ENCODE measurements at regions not wholly inside any gene's neighbourhood (a gene's known extent, or its start where the extent isn't known, plus 50 kb on each side); places are given as distances from the start of the nearest gene placed in this dataset.

- TF ChIP-seq POLR2A (IDR thresholded peaks at IDR 0.05) (no peak), CTCF (IDR thresholded peaks at IDR 0.05) (no peak)
Observed at GRCh38 chr4:97359826-97360225, 783.5 kb downstream of the STPG2 start.
